NCI-H82 (cell line): ENCODE measurements at regions not wholly inside any gene's neighbourhood (a gene's known extent, or its start where the extent isn't known, plus 50 kb on each side); places are given as distances from the start of the nearest gene placed in this dataset.
A peak's percentile ranks its signal among the peaks of the same experiment; 100 is the strongest.

Experiments
- DNase-seq: peaks from one replicate; lab custom pipeline; 2025; lab: John Stamatoyannopoulos, UW

DNA sequence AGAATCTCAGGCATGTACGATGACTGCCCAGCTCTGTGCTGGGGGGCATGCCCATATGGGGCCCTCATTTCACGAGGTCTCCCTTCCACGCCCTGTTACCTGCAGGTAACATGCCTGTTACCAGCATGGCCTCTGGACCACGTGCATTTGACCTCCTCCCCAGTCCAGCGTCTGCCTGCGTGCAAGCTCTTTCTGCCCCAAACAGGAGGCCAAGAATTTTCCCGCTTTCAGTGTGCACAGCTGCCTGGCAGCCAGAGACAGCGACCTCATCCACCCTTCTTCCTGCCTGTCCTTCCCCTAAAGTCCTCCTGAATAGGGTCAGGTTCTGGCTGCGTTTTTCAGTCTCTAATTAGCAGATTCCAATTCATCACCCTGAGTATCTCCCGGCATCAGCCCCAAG is 306.5 kb upstream of the ZFHX3 start:
- no peak for DNase-seq

DNA sequence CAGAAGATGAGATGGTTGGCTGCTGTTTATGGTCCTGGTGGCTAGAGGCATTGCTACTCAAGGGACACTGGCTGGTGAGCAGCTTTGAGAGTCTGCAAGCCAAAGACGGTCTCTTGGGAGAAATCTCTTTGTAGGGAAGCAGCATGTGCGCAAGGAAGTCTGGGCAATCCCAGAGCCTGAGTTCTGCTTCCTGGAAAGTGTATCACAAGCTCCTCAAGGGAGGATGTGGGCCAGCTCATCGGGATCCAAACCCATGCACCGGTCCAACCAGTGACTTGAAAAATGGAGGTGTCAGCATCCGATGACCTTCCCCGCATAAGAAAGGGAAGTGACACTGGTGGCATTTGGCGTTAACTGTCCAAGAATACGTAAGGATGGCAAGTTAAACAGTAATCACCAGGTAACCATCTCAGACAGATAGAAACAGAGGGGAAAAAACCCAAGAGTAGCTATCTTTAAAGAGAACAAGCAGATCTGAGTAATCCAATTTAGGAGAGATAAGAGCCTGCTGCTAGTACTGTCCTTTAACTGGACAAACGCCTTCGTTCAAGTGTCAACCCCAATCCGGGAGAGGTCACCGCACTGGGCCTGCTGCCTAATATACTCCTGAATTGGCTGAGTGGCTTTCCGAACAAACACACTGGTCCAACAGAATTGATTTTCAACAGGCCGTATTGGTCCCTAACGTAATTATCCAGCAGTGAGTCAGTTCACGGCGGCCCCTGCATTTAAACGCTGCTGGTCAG is 303.0 kb upstream of the ZFHX3 start:
- DNase-seq: no peak

DNA sequence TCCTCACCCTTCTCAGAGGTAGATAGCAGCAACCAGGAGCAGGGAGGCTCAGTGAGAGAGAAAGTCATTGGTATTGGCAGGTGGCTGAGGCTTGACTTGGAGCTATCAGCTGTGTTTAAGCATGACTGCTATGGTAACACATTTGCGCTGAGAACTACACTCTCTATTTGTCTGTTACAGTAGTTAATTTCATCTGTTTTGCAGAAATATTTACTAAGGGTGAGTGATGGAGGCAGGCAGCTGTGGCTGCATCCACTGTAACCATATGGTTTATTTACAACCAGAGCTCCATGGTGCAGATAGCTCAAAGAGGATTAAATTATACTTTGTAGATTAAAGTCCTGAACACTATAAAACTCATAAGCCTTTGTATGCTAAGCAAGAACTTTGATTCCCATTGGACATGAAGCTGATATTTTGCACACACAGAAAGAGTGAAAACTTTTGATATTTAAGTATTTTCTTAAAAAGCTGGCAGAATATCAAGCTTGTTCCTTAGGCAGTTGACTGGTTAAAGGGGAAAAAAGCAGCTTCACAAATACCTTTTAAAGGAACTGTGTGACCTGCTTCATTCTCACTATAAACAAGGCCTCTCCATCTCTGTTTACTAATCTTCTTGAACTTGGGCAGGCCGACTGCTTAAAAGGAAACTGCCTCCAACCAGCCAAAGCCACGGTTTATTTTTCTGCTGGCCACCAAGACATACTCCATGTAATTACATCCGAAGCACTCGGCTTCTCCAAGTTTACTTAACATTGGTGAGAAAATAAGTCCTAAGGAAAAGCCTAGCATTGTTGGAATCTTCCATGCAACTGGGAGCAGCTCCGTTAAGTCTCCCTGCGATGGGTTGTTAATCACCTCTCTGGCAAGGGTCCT is 299.8 kb upstream of the ZFHX3 start:
- DNase-seq: peak; percentile 39

DNA sequence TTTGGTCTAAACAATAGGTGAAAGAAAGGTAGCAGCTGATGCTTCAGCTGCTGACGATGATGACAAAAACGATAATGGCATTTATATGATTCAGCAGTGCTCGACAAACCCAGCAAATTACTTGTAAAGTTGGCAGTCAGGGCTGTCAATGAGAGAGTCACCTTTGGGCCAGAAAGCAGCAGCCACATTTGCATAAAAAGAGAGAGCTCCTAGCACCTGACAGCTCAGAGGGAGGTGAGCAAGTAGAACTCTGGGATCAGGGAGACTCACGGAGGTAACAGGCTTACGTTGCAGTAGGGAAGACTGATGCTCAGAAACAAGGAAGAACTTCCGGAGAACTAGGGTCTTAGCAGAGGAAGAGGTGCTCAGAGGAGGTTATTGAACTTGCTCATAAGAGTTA is 291.9 kb upstream of the ZFHX3 start:
- DNase-seq: no peak

DNA sequence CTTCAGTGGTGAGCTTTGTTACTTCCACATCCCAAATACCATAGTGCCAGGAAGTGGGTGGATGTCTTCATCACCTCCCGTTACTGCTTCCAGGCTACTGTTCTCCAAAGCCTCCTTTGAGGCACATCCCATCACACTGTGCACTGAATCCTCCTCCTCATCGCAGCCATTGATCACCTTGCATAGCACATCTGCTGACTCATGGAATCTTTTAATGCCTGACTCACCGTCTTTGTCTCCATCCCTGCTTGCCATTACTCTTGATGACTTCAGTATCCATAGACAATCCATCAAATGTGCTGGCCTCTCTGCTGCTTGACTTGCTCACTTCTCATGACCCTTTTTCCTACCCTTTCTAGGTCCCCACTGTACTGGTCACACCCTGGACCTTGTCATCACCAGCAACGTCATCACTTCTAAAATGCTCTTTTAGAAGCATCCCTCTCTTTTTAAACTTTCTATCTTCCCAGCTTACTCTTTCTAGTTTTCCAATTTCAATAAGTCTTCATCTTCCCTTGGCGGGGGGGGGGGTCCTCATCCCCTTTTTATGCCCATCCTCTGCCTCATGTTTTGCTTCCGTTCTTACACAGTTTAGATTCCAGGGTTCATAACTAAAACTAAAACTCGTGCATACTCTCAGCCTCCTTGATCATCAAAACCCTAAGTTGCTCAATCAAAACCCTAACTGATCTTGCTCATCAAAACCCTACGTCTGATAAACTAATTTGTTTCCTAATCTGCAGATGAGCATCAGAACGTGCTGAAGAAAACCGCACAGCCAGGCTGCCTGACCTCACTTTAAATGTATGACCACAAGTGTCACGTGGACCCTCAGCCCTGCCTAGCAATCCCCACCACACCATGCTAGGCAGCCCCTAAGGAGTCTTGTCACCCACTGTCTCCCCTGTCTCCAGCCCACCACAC is 289.7 kb upstream of the ZFHX3 start:
- no peak for DNase-seq

DNA sequence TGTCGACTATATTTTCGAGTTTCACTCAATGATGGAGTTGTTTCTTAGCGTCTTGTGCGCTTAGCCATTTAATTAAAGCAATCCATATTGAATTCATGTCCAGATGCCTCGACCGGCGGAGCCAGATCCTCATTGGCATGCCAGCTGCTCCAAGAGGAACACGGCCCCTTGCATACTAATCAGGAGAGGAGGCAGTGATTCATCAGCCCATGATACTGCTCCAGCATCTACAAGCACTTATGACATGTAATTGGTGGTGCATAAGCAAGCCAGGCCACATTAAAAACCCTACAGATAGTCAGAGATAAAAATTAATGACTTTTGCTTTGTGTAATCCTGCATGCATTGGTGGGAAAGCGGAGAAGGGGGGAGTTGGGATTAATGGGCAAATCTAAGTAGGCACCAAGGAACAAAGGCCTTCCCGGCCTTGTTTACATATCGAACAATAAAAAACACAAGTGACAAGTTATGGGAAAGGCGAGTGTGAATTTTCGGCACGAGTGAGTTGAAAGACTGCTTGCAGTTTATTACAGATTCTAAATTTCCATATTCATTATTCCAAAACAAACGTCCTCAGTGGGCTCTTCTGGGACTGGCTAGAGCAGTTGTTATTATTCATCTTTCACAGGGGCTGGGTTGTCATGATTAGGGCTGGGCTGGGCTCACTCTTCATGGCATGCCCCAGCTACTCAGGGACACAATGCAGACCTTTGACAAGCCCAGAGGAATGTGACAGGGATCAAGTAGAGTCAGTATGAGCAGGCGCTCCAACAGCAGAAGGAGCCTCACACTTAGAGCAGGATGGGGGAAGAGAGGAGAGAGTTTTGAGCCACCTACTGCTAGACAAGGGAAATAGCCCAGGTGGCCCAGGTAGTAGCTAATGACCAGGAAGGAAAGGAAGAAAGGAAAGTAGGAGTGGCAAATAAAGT is 281.7 kb upstream of the ZFHX3 start:
- peak; percentile 60 for DNase-seq

DNA sequence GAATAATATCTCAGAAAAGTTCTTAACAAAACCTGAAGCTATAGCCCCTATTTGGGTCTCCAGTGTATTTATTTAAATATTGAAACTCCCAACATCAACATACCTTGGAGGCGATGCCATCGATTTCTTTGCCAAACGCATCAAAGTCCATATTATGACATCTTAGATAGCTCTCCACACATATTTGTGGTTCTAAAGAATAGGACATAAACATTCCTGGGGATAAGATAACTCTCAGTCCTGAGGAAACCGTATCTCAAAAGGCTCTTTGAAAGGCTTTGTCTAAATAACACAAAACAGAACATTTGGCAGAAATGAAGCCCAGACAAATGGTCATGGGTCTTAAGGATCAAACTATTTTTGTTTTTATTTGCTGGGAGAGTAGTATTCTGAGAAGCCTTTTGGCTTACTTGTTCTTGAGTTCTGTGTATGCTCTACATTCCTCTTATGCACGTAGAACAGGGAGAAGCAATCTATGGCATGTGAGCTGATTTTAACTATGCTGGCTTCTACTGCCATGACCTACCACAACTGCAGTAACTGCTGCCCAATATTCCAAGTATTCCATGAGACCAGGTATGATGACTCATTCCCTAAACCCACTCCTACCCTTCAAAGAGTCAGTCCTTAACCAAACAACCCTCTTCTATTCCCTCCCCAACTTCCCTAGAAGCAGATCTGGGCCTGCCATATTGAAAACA is 279.0 kb upstream of the ZFHX3 start:
- no peak for DNase-seq

DNA sequence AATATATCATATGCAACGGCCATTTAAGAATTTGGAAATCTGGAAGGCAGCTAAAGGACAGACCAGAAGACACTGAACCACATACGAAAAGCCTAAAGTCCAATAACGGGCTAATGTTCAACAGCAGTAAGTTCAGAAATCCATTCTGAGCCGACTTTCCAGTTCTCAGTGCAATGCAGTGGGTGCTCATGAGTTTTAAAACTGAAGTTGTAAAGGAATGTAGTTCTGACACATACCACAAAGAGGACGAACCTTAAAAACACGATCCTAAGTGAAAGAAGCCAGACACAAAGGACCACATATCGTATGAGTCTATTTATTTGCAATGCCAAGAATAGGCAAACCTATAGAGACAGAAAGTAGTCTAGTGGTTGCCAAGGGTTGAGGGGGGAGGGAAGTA is 278.3 kb upstream of the ZFHX3 start:
- no peak for DNase-seq

DNA sequence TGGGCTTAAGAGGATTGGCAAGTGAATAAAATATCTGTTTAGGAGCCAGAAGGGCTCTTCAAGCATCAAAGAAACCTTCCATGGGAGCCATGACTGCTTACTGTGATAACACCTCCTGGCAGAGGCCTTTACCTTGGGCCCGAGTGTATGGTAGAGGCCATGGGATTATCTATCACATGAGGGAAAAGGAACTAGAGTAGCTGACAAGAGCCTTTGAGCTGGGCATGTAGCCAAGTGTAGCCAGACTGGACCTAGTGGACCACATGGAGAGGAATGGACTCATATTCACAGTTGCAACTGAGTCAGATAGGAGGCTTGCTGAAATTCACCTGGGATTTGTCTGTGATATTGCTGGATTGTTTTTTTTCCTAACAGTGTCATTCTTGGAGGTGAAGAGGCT is 276.0 kb upstream of the ZFHX3 start:
- DNase-seq: peak; percentile 27

DNA sequence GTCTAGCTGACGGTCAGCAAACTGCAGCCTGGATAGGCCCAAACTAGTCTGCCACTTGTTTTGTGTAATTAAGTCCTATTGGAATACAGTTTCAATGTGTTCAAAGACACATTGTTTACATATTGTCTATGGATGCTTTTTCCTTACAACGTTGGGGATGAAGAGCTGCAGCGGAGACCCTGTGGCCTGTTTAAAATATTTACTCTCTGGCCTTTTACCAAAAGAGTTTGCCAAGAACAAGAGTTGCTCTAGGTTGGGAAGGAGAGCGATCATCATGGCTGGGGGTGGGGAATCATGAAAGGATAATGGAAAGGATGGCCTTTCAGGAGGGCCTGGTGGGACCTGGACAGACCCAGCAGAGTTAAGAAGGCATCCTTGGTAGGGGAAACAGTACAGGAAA is 274.9 kb upstream of the ZFHX3 start:
- no peak for DNase-seq

DNA sequence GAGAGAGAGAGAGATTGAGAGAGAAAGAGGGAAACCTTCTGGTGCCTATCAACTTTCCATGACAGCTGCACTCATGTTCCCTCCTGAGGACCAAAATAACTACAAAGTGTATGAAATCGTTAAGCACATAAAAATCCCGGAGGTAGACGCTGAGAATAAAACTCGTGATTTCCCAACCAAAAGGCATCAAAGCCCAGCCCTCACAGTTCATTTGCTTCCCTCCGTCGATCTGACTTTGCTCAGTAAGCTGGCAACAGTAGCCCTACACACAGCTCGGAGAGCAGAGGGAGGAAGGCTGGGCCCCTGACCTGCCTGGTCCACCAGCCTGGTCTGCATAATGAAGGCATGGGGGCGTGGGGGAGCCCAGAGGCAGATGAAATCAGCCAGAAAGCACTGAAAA is 273.9 kb upstream of the ZFHX3 start:
- no peak for DNase-seq

DNA sequence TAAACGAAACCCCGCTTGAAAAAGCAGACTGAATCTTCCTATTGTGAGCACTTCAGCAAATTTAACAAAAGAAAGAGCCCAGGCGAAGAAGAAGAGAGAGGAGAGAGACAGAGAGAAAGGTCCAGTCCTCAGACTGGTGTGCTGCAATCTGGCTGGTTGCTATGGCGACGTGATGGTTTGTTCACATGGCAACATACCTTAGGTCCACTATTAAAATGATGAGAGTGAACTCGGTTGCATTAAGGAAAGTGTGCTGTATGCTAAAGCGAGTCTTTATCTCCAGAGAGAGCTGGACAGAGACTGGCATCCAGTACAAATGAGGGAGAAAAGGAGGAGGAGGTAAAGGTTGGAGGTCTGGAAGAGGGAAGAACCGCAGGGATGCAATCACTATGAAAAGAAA is 271.8 kb upstream of the ZFHX3 start:
- no peak for DNase-seq

DNA sequence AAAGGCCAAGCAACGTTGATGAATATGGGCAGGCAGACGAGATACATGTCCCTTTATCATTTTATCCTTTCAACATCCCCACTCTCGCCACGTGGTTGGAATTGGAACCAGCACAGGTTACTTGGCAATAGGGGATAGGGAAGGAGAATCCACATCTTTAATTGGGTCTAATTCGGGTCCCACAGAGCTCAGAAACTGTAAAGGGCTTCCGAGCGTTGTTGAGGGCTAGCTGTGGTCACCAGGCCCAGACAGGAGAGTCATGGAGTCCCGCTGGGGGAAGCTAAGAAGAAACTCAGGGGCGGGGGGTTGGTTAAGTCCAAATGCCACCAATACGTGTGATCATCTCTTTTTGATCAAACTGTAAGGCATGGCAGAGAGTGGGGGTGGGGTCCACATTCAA is 271.3 kb upstream of the ZFHX3 start:
- DNase-seq: no peak

DNA sequence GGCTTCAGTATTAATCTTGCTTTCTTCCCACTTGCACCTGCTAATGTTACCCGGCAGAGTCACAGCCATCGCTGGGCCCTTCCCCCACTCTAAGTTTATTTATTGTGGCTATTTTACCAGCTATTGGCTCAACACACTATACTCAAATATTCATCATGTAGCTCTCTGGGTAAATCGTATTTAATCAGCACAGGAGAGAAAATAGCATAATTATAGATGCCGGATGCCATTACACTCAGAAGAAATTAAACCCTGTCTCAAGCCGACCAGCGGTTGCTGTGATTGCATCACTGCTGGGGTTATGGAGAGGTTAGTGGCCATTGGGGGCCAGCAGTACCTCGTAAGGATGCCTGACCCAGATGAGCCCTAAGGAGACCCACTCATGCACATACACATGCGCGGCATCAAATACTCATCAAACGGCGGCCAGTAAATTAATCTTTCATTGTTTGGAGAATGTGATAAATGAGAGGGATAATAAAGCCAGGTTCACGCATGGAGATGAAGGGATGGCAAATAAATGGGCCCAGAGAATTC is 269.5 kb upstream of the ZFHX3 start:
- no peak for DNase-seq

DNA sequence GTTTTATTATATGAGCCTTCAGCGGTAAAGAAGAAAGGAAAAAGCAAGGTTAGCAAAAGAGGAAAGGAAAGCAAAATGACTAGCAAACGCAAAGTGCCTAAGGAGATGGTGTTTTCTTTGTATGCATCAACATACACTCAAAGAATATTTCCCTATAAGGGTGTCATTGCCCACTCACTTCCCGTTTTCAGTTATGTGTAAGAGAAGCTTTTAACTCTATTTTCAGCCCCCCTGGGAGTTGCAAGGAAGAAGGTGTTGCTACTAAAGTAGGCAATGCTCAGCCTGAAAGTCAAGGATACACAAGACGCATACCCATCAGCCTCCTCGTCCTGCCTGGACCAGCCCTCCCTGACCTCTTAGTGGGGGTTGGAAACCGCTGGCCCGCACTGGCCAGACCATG is 267.7 kb upstream of the ZFHX3 start:
- no peak for DNase-seq

DNA sequence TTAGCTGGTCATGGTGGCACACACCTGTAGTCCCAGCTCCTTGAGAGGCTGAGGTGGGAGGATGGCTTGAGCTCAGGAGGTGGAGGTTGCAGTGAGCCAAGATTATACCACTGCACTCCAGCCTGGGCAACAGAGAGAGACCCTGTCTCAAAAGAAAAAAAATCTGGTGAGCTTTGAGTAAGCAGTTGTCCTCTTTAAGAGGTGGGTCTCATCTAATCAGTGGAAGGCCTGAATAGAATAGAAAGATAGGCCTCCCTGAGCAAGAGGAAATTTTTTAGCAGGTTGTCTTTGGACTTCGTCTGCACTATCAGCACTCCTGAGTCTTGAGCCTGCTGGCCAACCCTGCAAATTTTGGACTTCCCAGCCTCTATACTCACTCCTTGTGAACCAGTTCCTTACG is 266.0 kb upstream of the ZFHX3 start:
- no peak for DNase-seq

DNA sequence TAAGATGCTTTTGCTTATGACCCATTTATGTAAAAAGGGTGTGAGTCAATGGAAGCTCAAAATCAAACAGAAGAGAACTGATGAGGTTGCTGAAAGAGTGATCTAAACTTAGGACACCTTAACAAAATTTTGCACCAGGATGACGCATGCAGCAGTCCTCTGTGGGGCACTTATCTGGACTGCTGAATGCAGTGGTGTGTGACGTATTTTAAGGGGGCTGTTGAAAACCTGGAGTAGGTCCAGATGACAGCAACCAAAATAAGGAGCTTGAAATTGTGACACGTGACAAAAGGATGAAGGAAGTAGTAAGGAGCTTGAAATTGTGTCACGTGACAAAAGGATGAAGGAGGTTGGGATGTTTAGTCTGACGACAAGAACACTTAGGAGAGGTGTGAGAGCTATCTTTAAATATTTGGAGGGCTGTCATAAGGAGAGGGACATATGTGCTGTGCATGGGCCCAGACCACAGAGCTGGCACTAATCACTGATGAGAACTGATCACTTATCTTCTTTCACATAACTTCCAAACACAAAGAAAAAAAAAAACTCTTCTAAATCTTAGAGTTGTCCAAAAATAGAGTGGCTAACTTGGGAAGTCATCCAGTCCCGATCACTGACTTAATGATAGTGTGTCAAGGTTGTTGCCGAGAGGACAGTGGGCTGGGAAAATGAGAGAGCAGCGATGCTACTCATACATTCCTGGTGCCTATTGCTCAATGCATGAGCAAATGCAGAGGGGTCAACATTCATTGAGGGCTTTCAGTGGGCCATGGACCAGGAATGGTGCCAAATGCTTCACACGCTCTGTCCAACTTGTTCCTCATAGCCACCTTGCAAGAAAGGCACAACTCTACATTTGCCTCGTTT is 264.2 kb upstream of the ZFHX3 start:
- no peak for DNase-seq

DNA sequence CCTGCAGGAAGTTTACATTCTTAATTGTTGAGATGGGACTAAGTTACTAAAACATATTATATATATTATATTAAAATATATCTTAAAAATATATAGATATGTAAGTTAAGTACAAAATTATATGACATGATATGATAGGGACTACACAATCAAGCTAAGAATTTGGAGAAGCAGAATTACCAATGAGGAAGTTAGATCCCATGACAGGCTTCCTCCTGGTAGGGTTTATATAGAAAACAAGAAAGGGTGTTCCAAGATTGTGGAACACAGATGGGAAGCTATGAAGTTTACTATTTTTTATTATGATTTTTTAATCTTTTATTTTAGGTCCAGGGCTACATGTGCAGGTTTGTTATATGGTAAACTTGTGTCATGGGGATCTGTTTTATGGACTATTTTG is 260.8 kb upstream of the ZFHX3 start:
- DNase-seq: no peak

DNA sequence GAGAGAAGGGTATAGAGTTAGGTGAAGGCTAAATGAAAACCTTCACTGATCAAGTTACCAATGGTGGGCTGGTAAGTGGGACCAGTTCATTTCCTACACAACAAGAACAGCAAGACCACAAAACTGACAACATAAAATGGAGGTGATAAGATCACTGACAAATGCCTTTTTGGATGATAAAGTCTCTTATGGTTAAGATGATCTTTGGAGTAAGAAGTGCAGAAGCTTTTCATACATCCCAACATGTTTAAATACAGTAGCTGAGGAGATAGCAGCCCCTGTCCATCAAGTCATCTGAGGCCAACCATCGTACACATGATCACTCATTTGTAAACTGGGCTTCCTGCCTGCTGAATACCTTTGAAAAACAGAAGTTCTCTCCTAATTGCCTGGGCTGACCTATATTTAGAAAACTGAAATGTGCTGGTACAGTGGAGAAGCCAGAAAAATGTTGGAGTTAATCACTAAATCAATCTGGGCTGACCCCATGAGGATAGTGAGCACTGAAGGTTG is 259.0 kb upstream of the ZFHX3 start:
- DNase-seq: no peak
